ENCODE measurements at regions not wholly inside any gene's neighbourhood (a gene's known extent, or its start where the extent isn't known, plus 50 kb on each side); places are given as distances from the start of the nearest gene placed in this dataset.

DNA sequence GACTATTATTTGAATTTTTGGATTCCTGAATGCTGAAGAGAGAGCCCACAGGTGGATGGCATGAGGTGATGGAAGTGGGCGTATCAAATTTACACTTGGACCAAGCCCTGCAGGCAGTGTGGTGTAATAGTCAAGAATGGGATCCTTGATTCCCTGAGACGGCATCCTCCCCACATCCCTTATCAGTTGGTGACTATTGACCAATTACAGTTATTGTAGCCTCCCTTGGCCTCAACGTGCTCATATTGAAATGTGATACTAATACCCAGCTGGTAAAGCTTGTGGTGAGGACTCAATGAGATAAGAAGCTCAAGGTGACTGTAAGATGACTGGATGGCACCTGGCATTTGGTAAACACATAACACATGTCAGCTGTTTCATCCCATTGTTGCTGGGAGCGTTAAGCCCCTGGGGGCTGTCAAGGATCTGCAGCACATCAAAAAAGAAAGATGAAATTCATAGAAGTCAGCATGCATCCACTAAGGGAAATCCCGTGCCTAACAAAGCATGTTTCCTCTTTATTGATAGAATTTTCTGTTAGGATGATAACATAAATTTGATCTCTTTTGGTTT, 65.6 kb upstream of the IRX2 start:
- no peak for TF ChIP-seq HDAC6 (IDR thresholded peaks at IDR 0.05; ENCODE audit: unreplicated experiment)
- TF ChIP-seq RAD21 (IDR thresholded peaks at IDR 0.05; ENCODE audit: insufficient read depth, low read depth, low read length): no peak
- no peak for TF ChIP-seq NFYB (IDR thresholded peaks at IDR 0.05; ENCODE audit: insufficient read depth, low read depth, low read length)
- TF ChIP-seq TBL1XR1 (IDR thresholded peaks at IDR 0.05; ENCODE audit: low read depth, low read length): no peak
- TF ChIP-seq FOS (IDR thresholded peaks at IDR 0.05; ENCODE audit: borderline replicate concordance, extremely low read depth, insufficient read length): no peak
- TF ChIP-seq CTCF (IDR thresholded peaks at IDR 0.05 in 2 of 3, conservative IDR thresholded peaks at IDR 0.05 in 1 of 3; ENCODE audit: control insufficient read depth in 2 of 3, extremely low read depth in 1 of 3, insufficient read depth in 1 of 3, low read depth in 3 of 3, low read length in 3 of 3): no peak
- no peak for TF ChIP-seq POLR2A (IDR thresholded peaks at IDR 0.05; ENCODE audit: low read depth, low read length)
- no peak for TF ChIP-seq ZNF24 (IDR thresholded peaks at IDR 0.05)
- TF ChIP-seq, protein P1, sequence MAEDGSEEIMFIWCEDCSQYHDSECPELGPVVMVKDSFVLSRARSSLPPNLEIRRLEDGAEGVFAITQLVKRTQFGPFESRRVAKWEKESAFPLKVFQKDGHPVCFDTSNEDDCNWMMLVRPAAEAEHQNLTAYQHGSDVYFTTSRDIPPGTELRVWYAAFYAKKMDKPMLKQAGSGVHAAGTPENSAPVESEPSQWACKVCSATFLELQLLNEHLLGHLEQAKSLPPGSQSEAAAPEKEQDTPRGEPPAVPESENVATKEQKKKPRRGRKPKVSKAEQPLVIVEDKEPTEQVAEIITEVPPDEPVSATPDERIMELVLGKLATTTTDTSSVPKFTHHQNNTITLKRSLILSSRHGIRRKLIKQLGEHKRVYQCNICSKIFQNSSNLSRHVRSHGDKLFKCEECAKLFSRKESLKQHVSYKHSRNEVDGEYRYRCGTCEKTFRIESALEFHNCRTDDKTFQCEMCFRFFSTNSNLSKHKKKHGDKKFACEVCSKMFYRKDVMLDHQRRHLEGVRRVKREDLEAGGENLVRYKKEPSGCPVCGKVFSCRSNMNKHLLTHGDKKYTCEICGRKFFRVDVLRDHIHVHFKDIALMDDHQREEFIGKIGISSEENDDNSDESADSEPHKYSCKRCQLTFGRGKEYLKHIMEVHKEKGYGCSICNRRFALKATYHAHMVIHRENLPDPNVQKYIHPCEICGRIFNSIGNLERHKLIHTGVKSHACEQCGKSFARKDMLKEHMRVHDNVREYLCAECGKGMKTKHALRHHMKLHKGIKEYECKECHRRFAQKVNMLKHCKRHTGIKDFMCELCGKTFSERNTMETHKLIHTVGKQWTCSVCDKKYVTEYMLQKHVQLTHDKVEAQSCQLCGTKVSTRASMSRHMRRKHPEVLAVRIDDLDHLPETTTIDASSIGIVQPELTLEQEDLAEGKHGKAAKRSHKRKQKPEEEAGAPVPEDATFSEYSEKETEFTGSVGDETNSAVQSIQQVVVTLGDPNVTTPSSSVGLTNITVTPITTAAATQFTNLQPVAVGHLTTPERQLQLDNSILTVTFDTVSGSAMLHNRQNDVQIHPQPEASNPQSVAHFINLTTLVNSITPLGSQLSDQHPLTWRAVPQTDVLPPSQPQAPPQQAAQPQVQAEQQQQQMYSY (CRISPR knock-in tag; IDR thresholded peaks at IDR 0.05): no peak
- no peak for TF ChIP-seq CBX5 (IDR thresholded peaks at IDR 0.05; ENCODE audit: low read depth)
